Activated CD8-positive, alpha-beta T cell treated with anti-CD3 and anti-CD28 coated beads for 36 hours (primary cell): ENCODE measurements at regions not wholly inside any gene's neighbourhood (a gene's known extent, or its start where the extent isn't known, plus 50 kb on each side); places are given as distances from the start of the nearest gene placed in this dataset.

Source experiments
- ATAC-seq: fragments of 200-7000 bp; cut with Tn5 transposase; one replicate; pipeline ENCODE4 v1.10.0; 2021; ENCODE audit warnings: mild to moderate bottlenecking, moderate library complexity
- CTCF ChIA-PET: fragments of 350-600 bp; sonication (Branson Sonifier 250); formaldehyde crosslinking; loops from one replicate; lab custom pipeline; 2021; ENCODE audit warnings: antibody characterized with exemption; lab: Charles Lee
- POLR2A ChIA-PET: fragments of 350-600 bp; sonication (Branson Sonifier 250); formaldehyde crosslinking; loops from one replicate; lab custom pipeline; 2021; ENCODE audit warnings: antibody characterized with exemption; lab: Charles Lee
- DNase-seq: peaks from one replicate; pipeline ENCODE4 v3.0.0-alpha.2; 2020
- H3K27ac Mint-ChIP-seq: one replicate; pipeline ENCODE4 v1.8.0; 2021; ENCODE audit warnings: mild to moderate bottlenecking, mixed read lengths
- H3K27me3 Mint-ChIP-seq: one replicate; pipeline ENCODE4 v1.8.0; 2021; ENCODE audit warnings: mixed read lengths
- H3K36me3 Mint-ChIP-seq: one replicate; pipeline ENCODE4 v1.8.0; 2021; ENCODE audit warnings: low read depth, mixed read lengths
- H3K4me1 Mint-ChIP-seq: one replicate; pipeline ENCODE4 v1.8.0; 2021; ENCODE audit warnings: low read depth, mixed read lengths
- H3K4me3 Mint-ChIP-seq: one replicate; pipeline ENCODE4 v1.8.0; 2021; ENCODE audit warnings: mild to moderate bottlenecking, moderate library complexity, mixed read lengths
- H3K9me3 Mint-ChIP-seq: one replicate; pipeline ENCODE4 v1.8.0; 2021; ENCODE audit warnings: mixed read lengths
- CTCF ChIP-seq: fragments of 200-600 bp; IDR thresholded peaks from one replicate; pipeline ENCODE4 v1.8.0; 2022; ENCODE audit warnings: antibody characterized with exemption, mild to moderate bottlenecking
- intact Hi-C: fragments of 100-400 bp; cut with micrococcal nuclease; formaldehyde crosslinking; loops from one replicate; pipeline ENCODE4 v1.10.0; 2022

GRCh38 chr6:71529026-71529425 lies 240.4 kb downstream of the OGFRL1 start:
- Mint-ChIP-seq H3K27me3 (peaks cover 3% of the 10 kb centered on the region), H3K4me3 (no peak overlapping the region), H3K4me1 (no peaks in the 10 kb centered on the region), H3K36me3 (no peaks in the 10 kb centered on the region), H3K27ac (no peak overlapping the region), H3K9me3 (no peaks in the 10 kb centered on the region)
- ATAC-seq (no peak), DNase-seq (no peak)
- ChIA-PET CTCF (no interaction called here), POLR2A (no interaction called here)
- intact Hi-C loops = no loop called here
- TF ChIP-seq CTCF = no peak

GRCh38 chr6:71529769-71530168 lies 241.2 kb downstream of the OGFRL1 start:
- DNase-seq (no peak), ATAC-seq (no peak)
- no peaks in the 10 kb centered on the region for H3K36me3 Mint-ChIP-seq
- ChIA-PET CTCF (no interaction called here), POLR2A (no interaction called here)
- no peaks in the 10 kb centered on the region for H3K9me3 Mint-ChIP-seq
- TF ChIP-seq CTCF = no peak
- H3K27ac Mint-ChIP-seq = no peak overlapping the region
- intact Hi-C loops = loop anchor here (10.0 kb wide), 1 partner anchor 555 kb away; no protein-coding TSS in a partner anchor
- H3K4me1 Mint-ChIP-seq = no peaks in the 10 kb centered on the region
- H3K27me3 Mint-ChIP-seq = peaks cover 3% of the 10 kb centered on the region
- H3K4me3 Mint-ChIP-seq = no peak overlapping the region

GRCh38 chr6:71531006-71531405 lies 242.4 kb downstream of the OGFRL1 start:
- Mint-ChIP-seq H3K27ac (no peak overlapping the region), H3K36me3 (no peaks in the 10 kb centered on the region), H3K4me3 (no peak overlapping the region), H3K4me1 (no peaks in the 10 kb centered on the region), H3K9me3 (no peaks in the 10 kb centered on the region), H3K27me3 (no peaks in the 10 kb centered on the region)
- TF ChIP-seq CTCF = no peak
- POLR2A ChIA-PET = interaction anchor here (0.7 kb wide), 1 partner anchor 450 kb away, joined by 3 read pairs; no protein-coding TSS in a partner anchor
- ATAC-seq (no peak), DNase-seq (no peak)
- CTCF ChIA-PET = interaction anchor here (1.6 kb wide), 1 partner anchor 14 kb away, joined by 4 read pairs; no protein-coding TSS in a partner anchor
- intact Hi-C loops = loop anchor here (10.0 kb wide), 1 partner anchor 554 kb away; no protein-coding TSS in a partner anchor

GRCh38 chr6:71531841-71532240 lies 243.2 kb downstream of the OGFRL1 start:
- intact Hi-C loops = loop anchor here (10.0 kb wide), 1 partner anchor 553 kb away; no protein-coding TSS in a partner anchor
- CTCF ChIA-PET = interaction anchor here (1.1 to 1.6 kb wide), 2 partner anchors 15 to 27 kb away, joined by 3 to 4 read pairs; no protein-coding TSS in a partner anchor
- Mint-ChIP-seq H3K4me1 (no peaks in the 10 kb centered on the region), H3K27me3 (no peaks in the 10 kb centered on the region), H3K36me3 (no peaks in the 10 kb centered on the region), H3K27ac (no peak overlapping the region), H3K9me3 (no peaks in the 10 kb centered on the region), H3K4me3 (no peak overlapping the region)
- ATAC-seq (no peak), DNase-seq (no peak)
- POLR2A ChIA-PET = no interaction called here
- no peak for TF ChIP-seq CTCF

- TF ChIP-seq CTCF = peak; percentile 80
- no peak overlapping the region for H3K27ac Mint-ChIP-seq
- DNase-seq = no peak
- no peaks in the 10 kb centered on the region for H3K36me3 Mint-ChIP-seq
- no peaks in the 10 kb centered on the region for H3K27me3 Mint-ChIP-seq
- intact Hi-C loops = loop anchor here (10.0 kb wide), 1 partner anchor 551 kb away; no protein-coding TSS in a partner anchor
- H3K4me1 Mint-ChIP-seq = no peaks in the 10 kb centered on the region
- no peaks in the 10 kb centered on the region for H3K9me3 Mint-ChIP-seq
- no peak overlapping the region for H3K4me3 Mint-ChIP-seq
- POLR2A ChIA-PET = no interaction called here
- CTCF ChIA-PET = interaction anchor here (1.7 kb wide), 1 partner anchor 549 kb away, joined by 5 read pairs; no protein-coding TSS in a partner anchor
- ATAC-seq = no peak
Measured at GRCh38 chr6:71533939-71534379, 245.3 kb downstream of the OGFRL1 start.
